Endothelial cell of umbilical vein (primary cell): ENCODE measurements at regions not wholly inside any gene's neighbourhood (a gene's known extent, or its start where the extent isn't known, plus 50 kb on each side); places are given as distances from the start of the nearest gene placed in this dataset.

ENCODE experiments used
- BruUV-seq: library from RNA; stranded (reverse); fragments of 400-500 nt; replicated peaks from 2 replicates; lab custom pipeline; 2021; lab: Mats Ljungman, UMichigan
- CTCF ChIA-PET: fragments of 300-600, 350-600 bp; sonication (Branson Sonifier 250); formaldehyde crosslinking; loops from one replicate; lab custom pipeline; 2021; ENCODE audit warnings: antibody characterized with exemption, inconsistent platforms; lab: Charles Lee
- POLR2A ChIA-PET: fragments of 300-600, 350-600 bp; sonication (Branson Sonifier 250); formaldehyde crosslinking; loops from one replicate; lab custom pipeline; 2021; ENCODE audit warnings: antibody characterized with exemption, inconsistent platforms; lab: Charles Lee
- DNase-seq: peaks from one replicate; pipeline ENCODE4 v3.0.0-alpha.2; 2011; ENCODE audit warnings: low read depth, low spot score
- FAIRE-seq: peaks from 2 replicates; lab custom pipeline; 2011; peaks lifted over from hg19 to GRCh38; lab: Jason Lieb, UNC
- H2AFZ ChIP-seq: 2 replicates; pipeline ENCODE4 v1.6.0; 2012; ENCODE audit warnings: low read depth, low read length, control low read depth, inconsistent platforms
- H3K27ac ChIP-seq: 2 replicates; pipeline ENCODE4 v1.5.1; 2011; ENCODE audit warnings: low read depth, mild to moderate bottlenecking, control low read depth, low read length, moderate library complexity; ENCODE audit not compliant: insufficient read depth
- H3K27me3 ChIP-seq, 2 experiments: 2 replicates each; pipeline versions ENCODE4 v1.6.0 to v1.6.1; 2011; ENCODE audit warnings: low read length in 2 of 2, mixed read lengths in 1 of 2; ENCODE audit not compliant: control insufficient read depth in 2 of 2, insufficient read depth in 2 of 2
- H3K36me3 ChIP-seq, 2 experiments: 2 replicates in 1 of 2; 3 replicates in 1 of 2; pipeline ENCODE4 v1.5.1; 2011; ENCODE audit warnings: low read length in 2 of 2, mild to moderate bottlenecking in 1 of 2, moderate library complexity in 1 of 2; ENCODE audit not compliant: control insufficient read depth in 2 of 2, insufficient read depth in 2 of 2; ENCODE audit errors: extremely low read depth in 1 of 2
- H3K4me1 ChIP-seq: 3 replicates; pipeline ENCODE4 v1.5.1; 2011; ENCODE audit warnings: mild to moderate bottlenecking, low read length; ENCODE audit not compliant: control insufficient read depth, insufficient read depth; ENCODE audit errors: extremely low read depth
- H3K4me2 ChIP-seq: 2 replicates; pipeline ENCODE4 v1.6.1; 2011; ENCODE audit warnings: low read length, control low read depth, mixed read lengths; ENCODE audit not compliant: insufficient read depth
- H3K4me3 ChIP-seq, 3 experiments: fragments of 200-600 bp in 1 of 3; sonication (generic), shearing (Covaris generic) in 1 of 3; replicated peaks in 1 of 3; 2 replicates each; pipeline ENCODE4 v1.5.1; 2011 to 2016; ENCODE audit warnings: control low read depth in 3 of 3, low read length in 3 of 3, mild to moderate bottlenecking in 2 of 3, inconsistent platforms in 1 of 3, low read depth in 1 of 3, moderate library complexity in 1 of 3; ENCODE audit not compliant: insufficient read depth in 1 of 3
- H3K79me2 ChIP-seq: 2 replicates; pipeline ENCODE4 v1.6.0; 2012; ENCODE audit warnings: low read length, inconsistent platforms; ENCODE audit not compliant: control insufficient read depth, insufficient read depth
- H3K9ac ChIP-seq: replicated peaks from 2 replicates; pipeline ENCODE3; 2011; ENCODE audit warnings: low read length, control low read depth; ENCODE audit not compliant: insufficient read depth; ENCODE audit errors: extremely low read depth
- H3K9me1 ChIP-seq: replicated peaks from 3 replicates; pipeline ENCODE4 v1.6.0; 2011; ENCODE audit warnings: mild to moderate bottlenecking, low read length; ENCODE audit not compliant: control insufficient read depth, insufficient read depth; ENCODE audit errors: extremely low read depth
- H3K9me3 ChIP-seq: replicated peaks from 2 replicates; pipeline ENCODE4 v1.5.1; 2012; ENCODE audit warnings: low read length, inconsistent platforms; ENCODE audit not compliant: control insufficient read depth, insufficient read depth
- H4K20me1 ChIP-seq: replicated peaks from 2 replicates; pipeline ENCODE3; 2011; ENCODE audit warnings: mild to moderate bottlenecking, low read length; ENCODE audit not compliant: control insufficient read depth, insufficient read depth; ENCODE audit errors: extremely low read depth
- EZH2 ChIP-seq: IDR thresholded peaks from 2 replicates; pipeline ENCODE4 v1.6.1; 2012; ENCODE audit warnings: borderline replicate concordance, low read depth, mild to moderate bottlenecking, moderate library complexity, low read length, inconsistent platforms; ENCODE audit not compliant: severe bottlenecking
- FOS ChIP-seq: IDR thresholded peaks from 2 replicates; pipeline ENCODE4 v1.6.1; 2011; ENCODE audit warnings: mild to moderate bottlenecking, low read length, moderate library complexity, borderline replicate concordance; ENCODE audit not compliant: insufficient read depth
- GATA2 ChIP-seq: IDR thresholded peaks from 2 replicates; pipeline ENCODE4 v1.7.0; 2011; ENCODE audit warnings: low read depth, mild to moderate bottlenecking, moderate library complexity, mixed read lengths, low read length; ENCODE audit not compliant: insufficient read length, insufficient read depth
- JUN ChIP-seq: IDR thresholded peaks from 2 replicates; pipeline ENCODE4 v1.6.1; 2011; ENCODE audit warnings: borderline replicate concordance, low read depth; ENCODE audit not compliant: insufficient read length, insufficient read depth
- MYC ChIP-seq: IDR thresholded peaks from one replicate; pipeline ENCODE4 v1.6.1; 2011; ENCODE audit warnings: mild to moderate bottlenecking, low read depth, low read length
- POLR2A ChIP-seq: IDR thresholded peaks from 2 replicates; pipeline ENCODE4 v1.6.1; 2012; ENCODE audit warnings: low read depth, mild to moderate bottlenecking, control low read depth, low read length
- POLR2AphosphoS5 ChIP-seq: IDR thresholded peaks from 2 replicates; pipeline ENCODE4 v1.6.1; 2012; ENCODE audit warnings: low read depth, mild to moderate bottlenecking, control low read depth, low read length, moderate library complexity; ENCODE audit not compliant: insufficient read depth
- dilution Hi-C: fragments of 300-500 bp; cut with MboI; formaldehyde crosslinking; loops from one replicate; pipeline ENCODE4 v1.15.0; 2019; ENCODE audit warnings: low sequenced_read_pairs; ENCODE audit not compliant: extremely low pct_ligation_motif_present
- intact Hi-C: fragments of 100-400 bp; cut with micrococcal nuclease; formaldehyde crosslinking; loops from one replicate; pipeline ENCODE4 v1.10.0; 2022
- TF ChIP-seq, protein P1 (sequence below): IDR thresholded peaks from 2 replicates; pipeline ENCODE4 v1.6.1; 2011; ENCODE audit not compliant: insufficient read depth, insufficient read length
- TF ChIP-seq, protein P2 (sequence below), 2 donors: IDR thresholded peaks; 1 replicate in 1 of 2; 2 replicates in 1 of 2; pipeline ENCODE4 v1.5.1; 2011; ENCODE audit warnings: low read length in 2 of 2, mild to moderate bottlenecking in 2 of 2, moderate library complexity in 2 of 2, control low read depth in 1 of 2, inconsistent platforms in 1 of 2, low read depth in 1 of 2; ENCODE audit not compliant: insufficient read depth in 1 of 2; ENCODE audit errors: extremely low read depth in 1 of 2

DNA sequence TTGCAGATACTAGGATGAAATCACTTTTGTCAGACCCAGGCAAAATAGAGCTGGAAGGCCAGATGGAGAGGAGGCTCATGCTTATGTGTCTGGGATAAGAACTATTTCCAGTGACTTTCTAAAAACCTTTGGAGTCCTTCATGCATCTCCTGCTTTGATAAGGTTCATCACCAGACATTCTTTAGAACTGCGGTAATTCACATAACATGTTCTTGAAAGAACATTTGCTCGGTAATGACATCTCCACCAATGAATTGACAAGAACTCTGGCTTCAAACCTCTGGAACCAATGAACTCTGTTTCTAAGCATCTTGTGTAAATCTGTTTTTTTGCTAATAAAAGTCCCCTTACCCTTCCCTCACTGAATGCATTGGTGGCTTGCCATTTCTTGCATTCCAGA lies 112.0 kb upstream of the KL start:
- no peaks in the 10 kb centered on the region for H3K79me2 ChIP-seq
- no TSS peak for BruUV-seq
- ChIA-PET POLR2A (no interaction called here), CTCF (no interaction called here)
- intact Hi-C loops (no loop called here), dilution Hi-C loops (no loop called here)
- no peak overlapping the region for H3K9ac ChIP-seq
- TF ChIP-seq FOS (no peak), GATA2 (no peak), JUN (no peak), MYC (no peak), POLR2A (no peak), POLR2AphosphoS5 (no peak), EZH2 (no peak)
- TF ChIP-seq, protein P1, sequence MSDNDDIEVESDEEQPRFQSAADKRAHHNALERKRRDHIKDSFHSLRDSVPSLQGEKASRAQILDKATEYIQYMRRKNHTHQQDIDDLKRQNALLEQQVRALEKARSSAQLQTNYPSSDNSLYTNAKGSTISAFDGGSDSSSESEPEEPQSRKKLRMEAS = no peak
- TF ChIP-seq, protein P2, sequence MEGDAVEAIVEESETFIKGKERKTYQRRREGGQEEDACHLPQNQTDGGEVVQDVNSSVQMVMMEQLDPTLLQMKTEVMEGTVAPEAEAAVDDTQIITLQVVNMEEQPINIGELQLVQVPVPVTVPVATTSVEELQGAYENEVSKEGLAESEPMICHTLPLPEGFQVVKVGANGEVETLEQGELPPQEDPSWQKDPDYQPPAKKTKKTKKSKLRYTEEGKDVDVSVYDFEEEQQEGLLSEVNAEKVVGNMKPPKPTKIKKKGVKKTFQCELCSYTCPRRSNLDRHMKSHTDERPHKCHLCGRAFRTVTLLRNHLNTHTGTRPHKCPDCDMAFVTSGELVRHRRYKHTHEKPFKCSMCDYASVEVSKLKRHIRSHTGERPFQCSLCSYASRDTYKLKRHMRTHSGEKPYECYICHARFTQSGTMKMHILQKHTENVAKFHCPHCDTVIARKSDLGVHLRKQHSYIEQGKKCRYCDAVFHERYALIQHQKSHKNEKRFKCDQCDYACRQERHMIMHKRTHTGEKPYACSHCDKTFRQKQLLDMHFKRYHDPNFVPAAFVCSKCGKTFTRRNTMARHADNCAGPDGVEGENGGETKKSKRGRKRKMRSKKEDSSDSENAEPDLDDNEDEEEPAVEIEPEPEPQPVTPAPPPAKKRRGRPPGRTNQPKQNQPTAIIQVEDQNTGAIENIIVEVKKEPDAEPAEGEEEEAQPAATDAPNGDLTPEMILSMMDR (IDR thresholded peaks at IDR 0.05; ENCODE audit: extremely low read depth in 1 of 2, insufficient read depth in 1 of 2, low read depth in 1 of 2, low read length in 2 of 2) = no peak
- DNase-seq (no peak), FAIRE-seq (no peak)
- H3K27me3 ChIP-seq = peaks cover 0 to 3% of the 10 kb centered on the region in 2 experiments
- H3K27ac ChIP-seq = no peak overlapping the region
- H3K4me1 ChIP-seq = peaks cover 3% of the 10 kb centered on the region
- no peak overlapping the region for H3K4me2 ChIP-seq
- H2AFZ ChIP-seq = no peak overlapping the region
- H3K4me3 ChIP-seq = no peak overlapping the region
- no peaks in the 10 kb centered on the region for H3K9me1 ChIP-seq
- no peaks in the 10 kb centered on the region for H4K20me1 ChIP-seq
- no peaks in the 10 kb centered on the region for H3K36me3 ChIP-seq
- no peaks in the 10 kb centered on the region for H3K9me3 ChIP-seq
